ENCODE measurements at regions not wholly inside any gene's neighbourhood (a gene's known extent, or its start where the extent isn't known, plus 50 kb on each side); places are given as distances from the start of the nearest gene placed in this dataset.

DNA sequence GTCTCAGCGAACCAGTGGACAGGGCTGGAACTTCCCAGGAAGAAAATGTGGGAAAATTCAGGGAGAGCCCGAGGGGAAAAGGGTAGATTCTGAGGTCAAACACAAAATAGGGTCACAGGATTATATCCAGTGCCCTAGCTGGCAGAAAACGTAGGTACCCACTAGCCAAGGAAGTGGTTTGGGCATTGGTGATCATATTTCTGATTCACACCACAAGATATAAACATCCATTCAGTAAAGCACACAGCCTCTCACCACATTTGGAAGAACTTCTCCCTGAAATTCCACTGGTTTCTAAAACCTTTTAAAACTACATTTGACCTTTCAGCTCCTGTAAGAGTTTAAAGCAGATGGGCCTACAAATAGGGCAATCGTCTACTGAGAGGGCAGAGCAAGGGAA is 186.9 kb downstream of the TTC32 start:
- POLR2A ChIA-PET: no interaction called here
- no peak overlapping the region for H3K4me3 ChIP-seq
- intact Hi-C loops (cut with micrococcal nuclease; ENCODE audit: unreplicated experiment) (no loop called here), in situ Hi-C loops (cut with MboI) (no loop called here)
- no peaks in the 10 kb centered on the region for H3K36me3 ChIP-seq (ENCODE audit: control insufficient read depth in 2 of 2, insufficient read depth in 2 of 2, low read length in 1 of 2)
- CTCF ChIA-PET: no interaction called here
- TF ChIP-seq FOS (IDR thresholded peaks at IDR 0.05; ENCODE audit: borderline replicate concordance, extremely low read depth, insufficient read length): no peak
- TF ChIP-seq ATF7 (IDR thresholded peaks at IDR 0.05; ENCODE audit: low read depth): no peak
- TF ChIP-seq ATF3 (IDR thresholded peaks at IDR 0.05; ENCODE audit: borderline replicate concordance, extremely low read depth, low read depth, low read length): no peak
- TF ChIP-seq POLR2A (IDR thresholded peaks at IDR 0.05; ENCODE audit: low read depth, low read length): no peak
- no peak for TF ChIP-seq CREM (IDR thresholded peaks at IDR 0.05; ENCODE audit: low read depth)
- TF ChIP-seq MYB (IDR thresholded peaks at IDR 0.05; ENCODE audit: borderline replicate concordance, low read depth, low read length): no peak
- no peaks in the 10 kb centered on the region for H3K27me3 ChIP-seq (replicated peaks in 1 of 2; ENCODE audit: control insufficient read depth in 2 of 2, insufficient read depth in 2 of 2, low read length in 1 of 2)
- no peaks in the 10 kb centered on the region for H4K20me1 ChIP-seq (ENCODE audit: control insufficient read depth, insufficient read depth)
- DNase-seq (ENCODE audit: low read depth, low spot score): no peak
- H3K9ac ChIP-seq (ENCODE audit: control insufficient read depth, insufficient read depth, low read length): no peak overlapping the region
- H3K79me2 ChIP-seq (ENCODE audit: control insufficient read depth, insufficient read depth, low read length): no peaks in the 10 kb centered on the region
- RAD21 ChIA-PET (ENCODE audit: unreplicated experiment): no interaction called here
- no peak overlapping the region for H3K4me2 ChIP-seq (ENCODE audit: control insufficient read depth, insufficient read depth)
- H3K27ac ChIP-seq (ENCODE audit: control insufficient read depth, insufficient read depth): no peak overlapping the region
- H3K4me1 ChIP-seq (ENCODE audit: control insufficient read depth, insufficient read depth, low read length): no peaks in the 10 kb centered on the region
- SMC1A ChIA-PET (ENCODE audit: uncharacterized antibody, unreplicated experiment): no interaction called here
- FAIRE-seq: no peak
- H3K9me3 ChIP-seq (replicated peaks; ENCODE audit: control insufficient read depth, insufficient read depth, low read length): no peaks in the 10 kb centered on the region
- ATAC-seq: no peak
- WGBS (ENCODE audit: insufficient coverage, insufficient replicate concordance, low lambda C conversion rate, missing lambda C conversion rate): 6% methylated on average over 4 of the region's 4 CpGs
- no peak overlapping the region for H2AFZ ChIP-seq (ENCODE audit: control insufficient read depth, low read depth, low read length)
- BruUV-seq (replicated peaks): no TSS peak

DNA sequence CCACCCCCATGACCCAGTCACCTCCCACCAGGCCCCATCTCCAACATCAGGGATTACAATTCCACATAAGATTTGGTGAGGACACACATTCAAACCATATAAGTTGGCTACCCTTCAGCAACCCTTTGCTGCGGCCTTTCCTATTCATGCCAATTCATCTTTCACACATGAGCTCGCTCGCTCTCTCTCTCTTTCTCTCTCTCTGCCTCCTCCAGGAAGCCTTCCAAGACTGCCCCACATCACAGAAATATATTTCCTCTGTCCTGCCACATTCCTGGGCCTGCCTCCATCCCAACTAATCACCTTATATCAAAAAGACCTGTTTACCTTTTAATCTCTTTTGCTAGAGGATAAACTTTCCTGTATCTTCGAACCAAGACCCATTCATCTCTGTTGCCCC is 188.9 kb downstream of the TTC32 start:
- 40% methylated on average over 4 of the region's 4 CpGs for WGBS (ENCODE audit: insufficient coverage, insufficient replicate concordance, low lambda C conversion rate, missing lambda C conversion rate)
- H3K27me3 ChIP-seq (replicated peaks in 1 of 2; ENCODE audit: control insufficient read depth in 2 of 2, insufficient read depth in 2 of 2, low read length in 1 of 2): no peaks in the 10 kb centered on the region
- H2AFZ ChIP-seq (ENCODE audit: control insufficient read depth, low read depth, low read length): no peak overlapping the region
- ChIA-PET CTCF (no interaction called here), RAD21 (ENCODE audit: unreplicated experiment) (no interaction called here), SMC1A (ENCODE audit: uncharacterized antibody, unreplicated experiment) (no interaction called here), POLR2A (no interaction called here)
- DNase-seq (ENCODE audit: low read depth, low spot score) (no peak), FAIRE-seq (no peak), ATAC-seq (no peak)
- H3K27ac ChIP-seq (ENCODE audit: control insufficient read depth, insufficient read depth): no peak overlapping the region
- no peak overlapping the region for H3K4me3 ChIP-seq
- H3K4me2 ChIP-seq (ENCODE audit: control insufficient read depth, insufficient read depth): no peak overlapping the region
- H3K4me1 ChIP-seq (ENCODE audit: control insufficient read depth, insufficient read depth, low read length): no peaks in the 10 kb centered on the region
- in situ Hi-C loops (cut with MboI): no loop called here
- no peaks in the 10 kb centered on the region for H4K20me1 ChIP-seq (ENCODE audit: control insufficient read depth, insufficient read depth)
- H3K9me3 ChIP-seq (replicated peaks; ENCODE audit: control insufficient read depth, insufficient read depth, low read length): no peaks in the 10 kb centered on the region
- no peaks in the 10 kb centered on the region for H3K79me2 ChIP-seq (ENCODE audit: control insufficient read depth, insufficient read depth, low read length)
- H3K36me3 ChIP-seq (ENCODE audit: control insufficient read depth in 2 of 2, insufficient read depth in 2 of 2, low read length in 1 of 2): no peaks in the 10 kb centered on the region
- intact Hi-C loops (cut with micrococcal nuclease; ENCODE audit: unreplicated experiment): no loop called here
- H3K9ac ChIP-seq (ENCODE audit: control insufficient read depth, insufficient read depth, low read length): no peak overlapping the region
- no TSS peak for BruUV-seq (replicated peaks)
- TF ChIP-seq, protein P1, sequence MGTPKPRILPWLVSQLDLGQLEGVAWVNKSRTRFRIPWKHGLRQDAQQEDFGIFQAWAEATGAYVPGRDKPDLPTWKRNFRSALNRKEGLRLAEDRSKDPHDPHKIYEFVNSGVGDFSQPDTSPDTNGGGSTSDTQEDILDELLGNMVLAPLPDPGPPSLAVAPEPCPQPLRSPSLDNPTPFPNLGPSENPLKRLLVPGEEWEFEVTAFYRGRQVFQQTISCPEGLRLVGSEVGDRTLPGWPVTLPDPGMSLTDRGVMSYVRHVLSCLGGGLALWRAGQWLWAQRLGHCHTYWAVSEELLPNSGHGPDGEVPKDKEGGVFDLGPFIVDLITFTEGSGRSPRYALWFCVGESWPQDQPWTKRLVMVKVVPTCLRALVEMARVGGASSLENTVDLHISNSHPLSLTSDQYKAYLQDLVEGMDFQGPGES (IDR thresholded peaks at IDR 0.05): no peak
- no peak for TF ChIP-seq MEF2B (IDR thresholded peaks at IDR 0.05; ENCODE audit: partially characterized antibody, poor library complexity, severe bottlenecking)
- TF ChIP-seq NFXL1 (IDR thresholded peaks at IDR 0.05; ENCODE audit: borderline replicate concordance): no peak
- TF ChIP-seq JUND (IDR thresholded peaks at IDR 0.05; ENCODE audit: low read depth, low read length): no peak
- no peak for TF ChIP-seq TARDBP (IDR thresholded peaks at IDR 0.05; ENCODE audit: borderline replicate concordance)
- TF ChIP-seq ZSCAN29 (IDR thresholded peaks at IDR 0.05): no peak
- TF ChIP-seq, protein P2, sequence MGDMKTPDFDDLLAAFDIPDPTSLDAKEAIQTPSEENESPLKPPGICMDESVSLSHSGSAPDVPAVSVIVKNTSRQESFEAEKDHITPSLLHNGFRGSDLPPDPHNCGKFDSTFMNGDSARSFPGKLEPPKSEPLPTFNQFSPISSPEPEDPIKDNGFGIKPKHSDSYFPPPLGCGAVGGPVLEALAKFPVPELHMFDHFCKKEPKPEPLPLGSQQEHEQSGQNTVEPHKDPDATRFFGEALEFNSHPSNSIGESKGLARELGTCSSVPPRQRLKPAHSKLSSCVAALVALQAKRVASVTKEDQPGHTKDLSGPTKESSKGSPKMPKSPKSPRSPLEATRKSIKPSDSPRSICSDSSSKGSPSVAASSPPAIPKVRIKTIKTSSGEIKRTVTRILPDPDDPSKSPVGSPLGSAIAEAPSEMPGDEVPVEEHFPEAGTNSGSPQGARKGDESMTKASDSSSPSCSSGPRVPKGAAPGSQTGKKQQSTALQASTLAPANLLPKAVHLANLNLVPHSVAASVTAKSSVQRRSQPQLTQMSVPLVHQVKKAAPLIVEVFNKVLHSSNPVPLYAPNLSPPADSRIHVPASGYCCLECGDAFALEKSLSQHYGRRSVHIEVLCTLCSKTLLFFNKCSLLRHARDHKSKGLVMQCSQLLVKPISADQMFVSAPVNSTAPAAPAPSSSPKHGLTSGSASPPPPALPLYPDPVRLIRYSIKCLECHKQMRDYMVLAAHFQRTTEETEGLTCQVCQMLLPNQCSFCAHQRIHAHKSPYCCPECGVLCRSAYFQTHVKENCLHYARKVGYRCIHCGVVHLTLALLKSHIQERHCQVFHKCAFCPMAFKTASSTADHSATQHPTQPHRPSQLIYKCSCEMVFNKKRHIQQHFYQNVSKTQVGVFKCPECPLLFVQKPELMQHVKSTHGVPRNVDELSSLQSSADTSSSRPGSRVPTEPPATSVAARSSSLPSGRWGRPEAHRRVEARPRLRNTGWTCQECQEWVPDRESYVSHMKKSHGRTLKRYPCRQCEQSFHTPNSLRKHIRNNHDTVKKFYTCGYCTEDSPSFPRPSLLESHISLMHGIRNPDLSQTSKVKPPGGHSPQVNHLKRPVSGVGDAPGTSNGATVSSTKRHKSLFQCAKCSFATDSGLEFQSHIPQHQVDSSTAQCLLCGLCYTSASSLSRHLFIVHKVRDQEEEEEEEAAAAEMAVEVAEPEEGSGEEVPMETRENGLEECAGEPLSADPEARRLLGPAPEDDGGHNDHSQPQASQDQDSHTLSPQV (IDR thresholded peaks at IDR 0.05): no peak
- no peak for TF ChIP-seq SMAD5 (IDR thresholded peaks at IDR 0.05; ENCODE audit: low read depth)
- TF ChIP-seq NR2F1 (conservative IDR thresholded peaks at IDR 0.05): no peak
- TF ChIP-seq FOXK2 (IDR thresholded peaks at IDR 0.05): no peak

Measured in GM12878 (cell line).